Ovary (tissue), 3 donors: ENCODE measurements at regions not wholly inside any gene's neighbourhood (a gene's known extent, or its start where the extent isn't known, plus 50 kb on each side); places are given as distances from the start of the nearest gene placed in this dataset.

ENCODE experiments used
- CTCF ChIP-seq, 3 donors: fragments of 450-650 bp in 2 of 3; fragments of 200-600 bp in 1 of 3; IDR thresholded peaks; one replicate each; pipeline versions ENCODE4 v1.5.1 to v1.8.0; 2016 to 2022; ENCODE audit warnings: antibody characterized with exemption in 3 of 3, mild to moderate bottlenecking in 1 of 3
- EP300 ChIP-seq: sonication (generic); formaldehyde crosslinking; IDR thresholded peaks from one replicate; pipeline ENCODE4 v1.6.1; 2017; ENCODE audit warnings: antibody characterized with exemption
- POLR2A ChIP-seq: fragments of 450-650 bp; IDR thresholded peaks from one replicate; pipeline ENCODE4 v1.6.1; 2017; ENCODE audit warnings: antibody characterized with exemption, mild to moderate bottlenecking, moderate library complexity
- donor health status: DM: no; HTN: no; CAD: no.

GRCh38 chr14:105852378-105853088 is 326.1 kb downstream of the TMEM121 start:
- TF ChIP-seq CTCF (IDR thresholded peaks at IDR 0.05) = no peak
- no peak for TF ChIP-seq EP300
- TF ChIP-seq POLR2A = no peak
